Right kidney (tissue), 1 donor: ENCODE measurements at regions not wholly inside any gene's neighbourhood (a gene's known extent, or its start where the extent isn't known, plus 50 kb on each side); places are given as distances from the start of the nearest gene placed in this dataset.
"Not testable (repeated sequence)": the region's sequence is repeated elsewhere in the genome, so short reads cannot be mapped to it uniquely, and the experiment has no call there.

Source experiments
- DNase-seq: peaks from one replicate; pipeline ENCODE4 v3.0.0-alpha.2; 2016

GRCh38 chr4:146073517-146073916, 102.0 kb upstream of the LSM6 start:
- no peak for DNase-seq

GRCh38 chr4:146072376-146072775, 103.1 kb upstream of the LSM6 start:
- DNase-seq = no peak

GRCh38 chr4:146071390-146071789, 104.1 kb upstream of the LSM6 start:
- no peak for DNase-seq

- DNase-seq = no peak
Observed at GRCh38 chr4:146063143-146063542, 112.4 kb upstream of the LSM6 start.

GRCh38 chr4:146062340-146062739, 113.2 kb upstream of the LSM6 start:
- DNase-seq = no peak

DNA sequence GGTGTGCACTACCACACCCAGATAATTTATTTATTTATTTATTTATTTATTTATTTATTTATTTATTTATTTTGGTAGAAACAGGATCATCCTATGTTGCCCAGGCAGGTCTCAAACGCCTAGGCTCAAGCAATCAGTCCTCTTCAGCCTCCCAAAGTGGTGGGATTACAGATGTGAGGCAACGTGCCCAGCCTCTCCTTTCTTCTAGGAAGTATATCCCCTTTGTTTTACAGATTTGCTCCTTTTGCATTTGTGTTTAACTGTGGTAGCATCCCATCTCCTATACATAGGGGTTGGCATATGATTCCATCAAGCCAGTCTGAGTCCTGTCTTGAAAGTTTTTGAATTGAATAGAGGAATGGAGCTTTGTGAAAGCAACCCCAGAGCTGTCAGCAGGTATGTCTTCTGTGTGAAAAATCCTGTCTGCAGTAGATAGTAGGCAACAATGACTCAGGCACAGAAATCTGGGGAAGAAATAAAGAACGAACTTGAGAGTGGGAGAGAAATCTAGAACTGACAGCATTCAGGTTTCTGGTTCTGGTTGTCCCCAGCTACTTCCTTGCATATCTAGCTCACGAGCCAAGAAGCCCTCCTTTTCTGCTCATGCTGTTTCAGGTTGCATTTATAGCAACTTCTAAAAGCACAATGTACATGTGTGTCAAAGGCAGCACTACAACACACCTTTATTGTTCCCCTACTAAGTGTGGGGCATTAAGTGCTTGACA, 113.7 kb upstream of the LSM6 start:
- no peak for DNase-seq

DNA sequence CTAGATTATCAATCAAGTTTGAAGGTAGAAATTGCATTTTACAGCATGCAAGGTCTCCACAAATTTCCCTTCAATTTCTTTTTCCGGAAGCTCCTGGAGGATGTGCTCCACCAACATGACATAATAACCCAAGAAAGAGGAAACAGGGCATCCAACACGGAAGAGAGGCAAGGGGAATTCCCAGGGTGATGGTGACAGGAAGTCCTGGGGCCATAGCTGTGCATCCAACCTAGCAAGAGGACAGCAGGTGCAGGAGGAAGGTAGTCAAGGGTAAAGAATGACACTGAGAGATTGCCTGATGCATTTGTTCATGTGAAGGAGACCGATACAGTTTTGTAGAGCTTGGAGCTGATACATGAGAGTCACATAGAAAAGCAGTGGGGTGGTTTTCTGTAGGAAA, 115.7 kb upstream of the LSM6 start:
- DNase-seq = no peak

- no peak for DNase-seq
Observed at GRCh38 chr4:146059151-146059550, 116.4 kb upstream of the LSM6 start.

- DNase-seq = no peak
Observed at GRCh38 chr4:146058531-146058930, 117.0 kb upstream of the LSM6 start.

DNA sequence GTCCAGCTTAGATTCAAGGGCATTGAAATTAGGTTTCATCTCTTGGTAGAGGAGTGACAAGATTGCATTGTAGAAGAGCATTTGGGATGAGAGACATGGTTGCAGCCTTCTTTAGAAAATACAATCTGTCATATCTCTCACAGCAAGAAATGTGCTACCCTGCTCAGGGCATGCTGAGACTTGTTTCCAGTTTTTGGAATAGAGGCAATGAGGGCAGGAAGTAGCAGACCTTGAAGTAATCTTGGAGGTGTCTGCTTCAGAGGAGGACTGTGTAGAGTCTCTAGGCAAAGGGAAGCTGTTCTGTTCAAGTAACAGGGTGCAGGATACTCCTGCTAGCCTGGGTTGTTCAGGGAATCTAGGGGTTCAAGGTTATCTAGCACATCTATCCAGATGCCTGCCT, 116.1 kb upstream of the ZNF827 start:
- no peak for DNase-seq

GRCh38 chr4:146053891-146054290, 115.3 kb upstream of the ZNF827 start:
- DNase-seq = no peak

GRCh38 chr4:146051728-146052391, 113.2 kb upstream of the ZNF827 start:
- no peak for DNase-seq

DNA sequence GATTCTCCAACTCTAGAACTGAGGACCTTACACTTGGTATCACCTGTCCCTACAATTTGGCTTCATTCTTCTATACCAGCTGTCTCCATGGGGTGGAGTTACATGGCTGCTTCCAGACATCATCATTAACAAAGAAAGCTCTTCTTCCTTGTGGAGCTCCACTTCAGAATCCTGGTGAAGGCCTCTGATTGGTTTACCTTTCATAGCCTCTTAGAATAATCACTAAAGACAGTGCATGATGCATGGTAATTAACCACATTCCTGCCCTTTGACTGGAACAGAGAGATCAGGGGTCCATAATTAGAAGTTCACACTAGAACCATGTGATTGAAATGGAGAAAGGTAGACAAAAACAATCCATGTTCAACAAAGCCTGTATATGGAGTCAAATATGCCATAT, 112.6 kb upstream of the ZNF827 start:
- no peak for DNase-seq

DNA sequence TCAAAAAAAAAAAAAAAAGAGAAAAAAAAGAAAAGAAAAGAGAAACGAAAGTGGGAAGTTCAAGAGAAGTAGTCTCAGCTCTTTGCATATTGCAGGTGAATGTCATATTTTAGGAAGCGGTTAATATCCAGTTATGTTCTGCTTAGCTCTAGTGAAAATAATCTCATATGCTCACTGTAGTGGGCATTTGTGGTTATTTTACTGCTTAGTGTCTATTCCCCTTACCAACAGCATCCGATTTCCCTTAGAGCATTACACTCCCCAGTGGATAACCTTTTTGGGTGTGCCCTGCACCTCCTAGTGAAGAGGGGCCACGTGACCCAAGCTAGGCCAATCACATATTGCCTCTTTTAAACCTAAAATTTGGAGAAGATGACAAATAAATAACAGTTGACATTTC, 111.2 kb upstream of the ZNF827 start:
- no peak for DNase-seq

DNA sequence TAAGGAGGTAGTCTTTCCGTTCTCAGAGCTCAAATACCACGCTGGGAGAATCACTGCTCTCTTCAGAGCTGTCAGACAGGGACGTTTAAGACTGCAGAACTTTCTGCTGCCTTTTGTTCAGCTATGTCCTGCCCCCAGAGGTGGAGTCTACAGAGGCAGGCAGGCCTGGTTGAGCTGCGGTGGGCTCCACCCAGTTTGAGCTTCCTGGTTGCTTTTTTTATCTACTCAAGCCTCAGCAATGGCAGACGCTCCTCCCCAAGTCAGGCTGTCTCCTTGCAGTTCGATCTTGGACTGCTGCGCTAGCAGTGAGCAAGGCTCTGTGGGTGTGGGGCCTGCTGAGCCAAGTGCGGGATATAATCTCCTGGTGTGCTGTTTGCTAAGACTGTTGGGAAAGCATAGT, 109.1 kb upstream of the ZNF827 start:
- not testable (repeated sequence) for DNase-seq

- DNase-seq = no peak
Observed at GRCh38 chr4:146041139-146042004, 102.7 kb upstream of the ZNF827 start.

DNA sequence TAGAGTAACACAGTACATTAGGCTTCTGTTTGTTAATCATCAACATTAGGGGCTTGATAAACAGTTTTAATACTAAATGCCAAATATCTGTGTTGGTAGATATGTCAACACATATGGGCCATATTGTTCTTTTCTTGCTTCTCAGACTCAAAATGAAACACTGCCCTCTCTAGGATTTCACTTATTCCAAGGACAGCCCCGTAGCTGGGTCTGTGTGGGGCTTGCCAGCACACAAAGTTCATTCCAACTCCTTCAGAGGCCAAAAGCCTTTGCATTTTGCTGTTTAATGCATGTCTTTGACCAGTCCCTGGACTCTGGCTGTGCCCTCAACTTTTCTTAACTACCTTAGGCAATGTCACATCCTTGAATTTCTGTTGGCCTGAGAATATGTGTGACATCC, 102.0 kb upstream of the ZNF827 start:
- DNase-seq = no peak

- DNase-seq = no peak
Observed at GRCh38 chr4:146033149-146033548, 94.5 kb upstream of the ZNF827 start.

DNA sequence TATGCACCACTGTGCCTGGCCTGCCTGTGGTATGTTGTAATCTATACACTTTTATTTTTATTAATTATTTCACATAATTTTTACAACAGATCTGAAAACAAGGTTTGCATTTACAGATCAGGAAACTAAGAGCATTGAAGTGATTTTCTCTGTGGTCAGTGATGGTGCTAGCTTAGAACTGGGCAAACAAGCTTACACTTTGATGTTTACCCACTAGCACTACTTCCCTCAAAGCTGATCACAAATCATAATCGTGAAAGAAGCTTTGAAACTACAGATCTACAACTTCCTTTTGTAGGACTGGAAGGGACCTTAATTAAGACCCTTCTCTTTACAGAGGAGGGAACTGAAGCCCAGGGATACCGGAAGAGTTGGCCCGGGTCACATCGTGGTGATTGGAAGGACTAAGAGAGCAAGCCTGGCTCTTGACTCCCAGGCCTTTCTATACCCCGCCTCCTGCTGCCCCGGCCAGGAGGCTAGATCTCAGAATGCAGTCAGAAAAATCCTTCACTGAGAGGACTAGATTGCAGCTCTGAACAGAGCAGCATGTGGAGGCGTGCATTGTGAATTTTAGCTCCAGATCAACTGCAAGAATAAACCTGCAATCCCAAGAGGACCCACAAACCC, 93.7 kb upstream of the ZNF827 start:
- no peak for DNase-seq

DNA sequence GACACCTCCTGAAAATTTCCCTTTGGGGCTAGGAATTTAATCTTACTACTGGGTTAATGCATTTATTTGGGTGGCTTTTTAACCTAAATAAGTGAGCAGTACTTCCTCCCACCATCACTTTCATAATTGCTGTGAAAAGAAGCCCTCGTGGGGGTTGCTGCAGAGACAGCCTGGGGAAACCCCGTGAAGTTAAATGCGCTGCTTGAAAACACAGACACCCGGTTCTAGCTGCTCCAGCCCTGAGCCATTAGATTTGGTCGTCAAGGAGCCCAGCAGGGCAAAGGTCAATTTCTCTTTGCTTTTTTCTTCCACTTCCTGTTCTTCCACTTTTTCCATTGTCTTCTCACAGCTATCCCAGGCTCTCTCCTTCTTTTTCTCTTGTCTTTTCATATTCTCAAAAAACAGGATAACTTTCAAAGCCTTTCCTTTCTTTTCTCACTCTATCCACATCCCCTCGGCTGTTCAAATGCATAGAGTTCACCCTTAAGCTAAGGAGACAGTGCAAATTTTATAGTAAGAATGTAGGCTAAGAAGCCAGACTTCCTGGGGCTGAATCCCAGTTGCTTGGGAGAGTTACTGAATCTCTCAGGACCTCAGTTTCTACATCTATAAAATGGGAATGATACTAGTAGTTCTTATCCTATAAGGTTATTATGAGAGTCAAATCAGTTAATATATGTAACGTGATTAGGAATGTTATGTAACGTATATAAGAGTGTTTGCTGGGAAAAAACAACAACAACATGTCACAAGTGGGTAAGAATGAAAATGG, 91.5 kb upstream of the ZNF827 start:
- DNase-seq = no peak

GRCh38 chr4:146029147-146029546, 90.5 kb upstream of the ZNF827 start:
- no peak for DNase-seq

DNA sequence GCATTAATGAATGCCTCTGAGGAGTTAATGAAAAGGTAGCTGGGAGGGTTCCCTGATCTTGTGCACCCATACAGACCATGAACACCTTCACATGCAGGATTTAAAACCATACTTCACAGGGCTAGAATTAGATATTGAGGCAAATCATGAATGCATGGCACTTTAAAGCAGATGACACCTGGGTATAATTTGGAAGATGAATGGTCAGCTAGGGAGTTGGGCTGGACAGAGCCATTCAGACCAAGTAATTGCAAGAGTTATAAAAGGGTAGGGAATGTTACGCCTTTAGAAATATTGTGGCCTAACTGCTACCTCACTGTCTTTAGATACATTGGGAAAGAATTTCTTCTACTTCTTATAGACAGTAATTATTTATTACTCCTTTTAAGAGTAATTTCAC, 89.1 kb upstream of the ZNF827 start:
- no peak for DNase-seq
